Prostate gland (tissue), 2 donors: ENCODE measurements at regions not wholly inside any gene's neighbourhood (a gene's known extent, or its start where the extent isn't known, plus 50 kb on each side); places are given as distances from the start of the nearest gene placed in this dataset.

Experiments used
- CTCF ChIP-seq, 4 experiments: fragments of 200-600 bp in 2 of 4; fragments of 450-650 bp in 2 of 4; sonication (generic) in 2 of 4; IDR thresholded peaks; 1 replicate in 3 of 4; 2 replicates in 1 of 4; pipeline ENCODE4 v1.5.1; 2016 to 2019; ENCODE audit warnings: antibody characterized with exemption in 4 of 4, mild to moderate bottlenecking in 2 of 4, moderate library complexity in 2 of 4
- POLR2A ChIP-seq: fragments of 450-650 bp; IDR thresholded peaks from one replicate; pipeline ENCODE4 v1.6.1; 2016; ENCODE audit warnings: antibody characterized with exemption, mild to moderate bottlenecking

GRCh38 chr6:103335412-103335811 lies 1524.3 kb downstream of the HACE1 start:
- TF ChIP-seq CTCF (IDR thresholded peaks at IDR 0.05), result no peak
- no peak for TF ChIP-seq POLR2A
